Psoas muscle (tissue), 7 donors: ENCODE measurements at regions not wholly inside any gene's neighbourhood (a gene's known extent, or its start where the extent isn't known, plus 50 kb on each side); places are given as distances from the start of the nearest gene placed in this dataset.

ENCODE experiments used
- ATAC-seq, 4 donors: fragments of 200-7000 bp; cut with Tn5 transposase; one replicate each; pipeline ENCODE4 v1.9.1; 2020; ENCODE audit warnings: moderate library complexity in 3 of 4, mild to moderate bottlenecking in 2 of 4
- DNase-seq, 2 donors: peaks; one replicate each; pipeline ENCODE4 v3.0.0-alpha.2; 2020
- H3K27ac ChIP-seq: fragments of 200-600 bp; one replicate; pipeline ENCODE4 v1.8.0; 2022
- H3K27me3 ChIP-seq, 3 donors: fragments of 200-600 bp in 1 of 3; one replicate each; pipeline versions ENCODE4 v1.6.1 to v1.8.0; 2013 to 2022; ENCODE audit warnings: low read length in 2 of 3, mild to moderate bottlenecking in 2 of 3, moderate library complexity in 1 of 3; ENCODE audit not compliant: insufficient read depth in 3 of 3
- H3K36me3 ChIP-seq, 2 donors: fragments of 200-600 bp in 1 of 2; one replicate each; pipeline versions ENCODE4 v1.6.1 to v1.8.0; 2013 to 2022; ENCODE audit warnings: low read depth in 1 of 2, mild to moderate bottlenecking in 1 of 2, moderate library complexity in 1 of 2; ENCODE audit not compliant: insufficient read depth in 1 of 2
- H3K4me1 ChIP-seq: fragments of 200-600 bp; one replicate; pipeline ENCODE4 v1.8.0; 2022
- H3K4me3 ChIP-seq: fragments of 200-600 bp; one replicate; pipeline ENCODE4 v1.8.0; 2022; ENCODE audit warnings: mild to moderate bottlenecking
- H3K9me3 ChIP-seq: fragments of 200-600 bp; one replicate; pipeline ENCODE4 v1.8.0; 2022
- WGBS, 3 donors: extraction: QIAGEN DNeasy Blood & Tissue Kit; methylation state at CpG; one replicate each; pipeline versions ENCODE4 v1.1.6 to v1.1.7; 2013; 5-methylcytosine and 5-hydroxymethylcytosine counted together
- intact Hi-C, 2 donors: fragments of 100-400 bp; cut with DNase I; formaldehyde crosslinking; loops; one replicate each; pipeline versions ENCODE4 v1.11.0 to v1.14.2; 2022
- TF ChIP-seq, protein P1 (sequence below): fragments of 200-600 bp; IDR thresholded peaks from one replicate; pipeline ENCODE4 v1.8.0; 2022; ENCODE audit warnings: antibody characterized with exemption
- donor health status: healthy with polysubstance abuse.
- donor health status: DM: no; HTN: no; CAD: no; lungs with moderate emphysema.
- donor health status: Bipolar disorder and iron deficiency.
- donor health status: healthy.
- donor health status: DM: yes; HTN: yes; CAD: no.
- donor health status: DM: no; HTN: no; CAD: no.
- donor health status: DM: yes; HTN: yes; CAD: no.

GRCh38 chr2:81495556-81495955, 1191.0 kb upstream of the LRRTM1 start:
- WGBS, 3 donors: 75 to 79% (median 78%) methylated on average over 2 of the region's 2 CpGs

GRCh38 chr2:81483254-81483653, 1178.7 kb upstream of the LRRTM1 start:
- no peaks in the 10 kb centered on the region for H3K4me1 ChIP-seq
- H3K27ac ChIP-seq: no peak overlapping the region
- intact Hi-C loops: no loop called here
- H3K27me3 ChIP-seq: no peaks in the 10 kb centered on the region
- no peak for ATAC-seq
- H3K9me3 ChIP-seq: peaks cover 3% of the 10 kb centered on the region
- no peak overlapping the region for H3K4me3 ChIP-seq
- no peaks in the 10 kb centered on the region for H3K36me3 ChIP-seq
- 78 to 84% (median 81%) methylated on average over 4 of the region's 4 CpGs for WGBS, 3 donors
- TF ChIP-seq, protein P1, sequence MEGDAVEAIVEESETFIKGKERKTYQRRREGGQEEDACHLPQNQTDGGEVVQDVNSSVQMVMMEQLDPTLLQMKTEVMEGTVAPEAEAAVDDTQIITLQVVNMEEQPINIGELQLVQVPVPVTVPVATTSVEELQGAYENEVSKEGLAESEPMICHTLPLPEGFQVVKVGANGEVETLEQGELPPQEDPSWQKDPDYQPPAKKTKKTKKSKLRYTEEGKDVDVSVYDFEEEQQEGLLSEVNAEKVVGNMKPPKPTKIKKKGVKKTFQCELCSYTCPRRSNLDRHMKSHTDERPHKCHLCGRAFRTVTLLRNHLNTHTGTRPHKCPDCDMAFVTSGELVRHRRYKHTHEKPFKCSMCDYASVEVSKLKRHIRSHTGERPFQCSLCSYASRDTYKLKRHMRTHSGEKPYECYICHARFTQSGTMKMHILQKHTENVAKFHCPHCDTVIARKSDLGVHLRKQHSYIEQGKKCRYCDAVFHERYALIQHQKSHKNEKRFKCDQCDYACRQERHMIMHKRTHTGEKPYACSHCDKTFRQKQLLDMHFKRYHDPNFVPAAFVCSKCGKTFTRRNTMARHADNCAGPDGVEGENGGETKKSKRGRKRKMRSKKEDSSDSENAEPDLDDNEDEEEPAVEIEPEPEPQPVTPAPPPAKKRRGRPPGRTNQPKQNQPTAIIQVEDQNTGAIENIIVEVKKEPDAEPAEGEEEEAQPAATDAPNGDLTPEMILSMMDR: no peak
- DNase-seq: no peak

More at GRCh38 chr2:81495556-81495955, 1191.0 kb upstream of the LRRTM1 start:
- Histone ChIP-seq H3K36me3 (no peaks in the 10 kb centered on the region), H3K27ac (no peak overlapping the region), H3K27me3 (no peaks in the 10 kb centered on the region), H3K9me3 (no peaks in the 10 kb centered on the region), H3K4me1 (no peaks in the 10 kb centered on the region), H3K4me3 (no peak overlapping the region)
- no peak for DNase-seq
- no peak for ATAC-seq
- intact Hi-C loops: no loop called here
- TF ChIP-seq, protein P1: no peak

- no peaks in the 10 kb centered on the region for H3K27me3 ChIP-seq
- no peak for DNase-seq
- intact Hi-C loops: no loop called here
- ATAC-seq: no peak
- H3K4me3 ChIP-seq: no peak overlapping the region
- H3K27ac ChIP-seq: no peak overlapping the region
- TF ChIP-seq, protein P1: no peak
- no peaks in the 10 kb centered on the region for H3K4me1 ChIP-seq
- no peaks in the 10 kb centered on the region for H3K36me3 ChIP-seq
- H3K9me3 ChIP-seq: peaks cover 3% of the 10 kb centered on the region
- 85 to 88% (median 85%) methylated on average over 5 of the region's 5 CpGs for WGBS, 3 donors
Observed at GRCh38 chr2:81481994-81482368, 1177.4 kb upstream of the LRRTM1 start.

GRCh38 chr2:81481242-81481993, 1176.9 kb upstream of the LRRTM1 start:
- TF ChIP-seq, protein P1: no peak

DNA sequence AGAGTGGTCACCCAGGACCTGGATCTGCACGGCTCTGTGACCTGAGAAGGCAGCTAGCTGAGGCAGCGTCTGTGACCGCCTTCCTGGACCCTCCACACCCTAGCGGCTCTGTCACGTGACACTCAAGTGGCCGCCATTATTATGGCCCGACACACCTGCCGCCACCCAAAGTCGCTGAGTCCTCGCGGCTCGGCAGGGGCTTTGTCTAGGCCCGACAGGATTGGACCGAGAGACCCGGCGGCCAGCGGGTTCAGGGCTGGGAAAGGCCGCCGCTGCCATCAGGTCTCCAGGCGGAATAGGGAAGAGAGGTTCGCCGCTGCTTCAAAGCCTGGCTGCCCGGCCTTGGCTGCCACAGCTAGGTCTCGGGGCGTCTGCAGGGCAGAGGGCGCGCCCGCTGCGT, 1162.5 kb upstream of the LRRTM1 start:
- intact Hi-C loops: no loop called here
- no peak for ATAC-seq

More at GRCh38 chr2:81481242-81481993, 1176.9 kb upstream of the LRRTM1 start:
- ATAC-seq: no peak
- DNase-seq: no peak
- intact Hi-C loops: no loop called here
- Histone ChIP-seq H3K4me1 (no peaks in the 10 kb centered on the region), H3K36me3 (no peaks in the 10 kb centered on the region), H3K4me3 (no peak overlapping the region), H3K27me3 (no peaks in the 10 kb centered on the region), H3K9me3 (peaks cover 3% of the 10 kb centered on the region), H3K27ac (no peak overlapping the region)
- WGBS, 3 donors: 91 to 93% (median 93%) methylated on average over 39 of the region's 39 CpGs

More for the DNA sequence above, 1162.5 kb upstream of the LRRTM1 start:
- Histone ChIP-seq H3K36me3 (no peaks in the 10 kb centered on the region), H3K27me3 (no peaks in the 10 kb centered on the region), H3K4me3 (no peak overlapping the region), H3K27ac (no peak overlapping the region), H3K4me1 (no peaks in the 10 kb centered on the region), H3K9me3 (no peaks in the 10 kb centered on the region)
- TF ChIP-seq, protein P1: no peak
- DNase-seq: peak in 1 of 2 donors; percentile 43
- 96 to 97% (median 96%) methylated on average over 29 of the region's 29 CpGs for WGBS, 3 donors
